NCI-H82 treated with DMSO at 0.1 percent for 48 hours (cell line): ENCODE measurements at regions not wholly inside any gene's neighbourhood (a gene's known extent, or its start where the extent isn't known, plus 50 kb on each side); places are given as distances from the start of the nearest gene placed in this dataset.

ENCODE experiments used
- DNase-seq: peaks from one replicate; lab custom pipeline; 2025; ENCODE audit not compliant: unreplicated experiment; lab: John Stamatoyannopoulos, UW

DNA sequence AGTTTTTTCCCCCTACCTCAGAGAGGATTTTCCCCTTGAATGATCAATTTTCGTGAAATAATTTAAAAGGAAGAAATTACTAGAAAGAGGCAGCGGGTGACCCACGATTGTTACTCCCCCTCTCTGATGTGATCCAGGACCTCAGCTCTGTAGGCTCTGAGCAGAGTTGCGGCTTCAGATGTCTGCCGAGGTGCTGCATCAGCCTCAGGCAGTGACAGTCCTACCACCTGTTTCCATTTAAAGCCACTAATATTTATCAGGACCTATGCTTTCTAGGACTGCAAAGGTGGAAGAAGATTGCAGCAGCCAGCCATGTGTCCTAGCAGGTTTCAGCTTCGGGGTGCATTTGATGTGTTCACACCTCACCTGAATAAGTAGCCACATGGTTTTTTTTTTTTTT is 294.8 kb upstream of the C2CD4B start:
- no peak for DNase-seq

DNA sequence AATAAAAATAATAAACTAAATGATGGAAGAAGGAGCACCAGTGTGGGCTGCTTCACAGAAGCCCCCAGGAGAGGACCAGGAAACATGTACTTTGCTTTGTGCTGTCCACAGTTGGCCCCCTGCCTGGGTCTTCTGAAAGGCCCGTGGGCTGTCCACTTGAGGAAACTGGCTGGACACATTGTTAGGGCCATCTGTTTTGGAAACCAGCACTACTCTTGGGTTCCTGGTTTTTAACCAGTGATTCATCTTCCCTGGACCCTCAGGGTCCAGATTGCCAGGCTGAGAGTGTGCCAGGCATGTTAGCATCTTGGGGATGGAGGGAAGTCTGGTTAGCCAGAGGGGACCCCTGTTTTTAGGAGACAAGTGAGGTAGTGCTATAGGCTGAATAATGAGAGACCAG is 297.2 kb upstream of the C2CD4B start:
- no peak for DNase-seq

DNA sequence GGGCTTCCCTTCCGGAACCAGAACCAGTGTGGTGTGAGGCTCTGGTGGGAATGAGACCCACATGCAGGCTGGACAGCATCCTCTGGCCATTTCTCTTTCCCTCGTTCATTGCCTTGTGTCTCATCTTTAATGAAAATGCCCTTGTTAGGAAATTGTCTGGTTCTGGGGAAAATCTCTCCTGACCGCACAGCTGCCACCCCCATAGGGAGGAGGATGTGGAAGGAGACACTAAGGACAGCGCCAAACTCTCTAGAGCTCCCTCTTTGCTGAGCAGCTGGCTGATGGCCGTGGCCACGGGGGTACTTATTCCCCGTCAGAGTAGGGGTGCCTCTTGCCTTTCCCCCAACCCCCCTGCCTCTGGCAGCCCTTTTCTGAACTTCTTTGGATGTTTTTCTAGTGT is 297.6 kb upstream of the C2CD4B start:
- no peak for DNase-seq

DNA sequence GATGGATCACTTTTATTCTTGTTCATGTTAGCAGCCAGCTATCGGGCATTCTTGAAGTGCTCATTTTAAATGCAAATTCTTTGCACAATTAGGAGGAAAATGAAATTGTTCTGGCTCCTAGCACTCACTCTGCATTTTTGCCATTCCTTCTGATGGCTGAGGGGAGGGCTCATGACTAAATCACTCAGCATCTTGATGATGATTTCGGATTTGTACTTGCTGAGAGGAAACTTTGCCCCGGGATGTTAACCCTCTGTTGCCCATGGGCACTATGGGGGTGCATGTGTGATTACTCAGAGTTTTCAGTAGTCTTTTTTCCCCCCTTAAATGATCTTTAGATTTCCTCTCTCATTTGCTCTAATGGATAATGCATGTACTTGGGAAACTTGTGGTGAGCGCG is 299.6 kb upstream of the C2CD4B start:
- DNase-seq: no peak

DNA sequence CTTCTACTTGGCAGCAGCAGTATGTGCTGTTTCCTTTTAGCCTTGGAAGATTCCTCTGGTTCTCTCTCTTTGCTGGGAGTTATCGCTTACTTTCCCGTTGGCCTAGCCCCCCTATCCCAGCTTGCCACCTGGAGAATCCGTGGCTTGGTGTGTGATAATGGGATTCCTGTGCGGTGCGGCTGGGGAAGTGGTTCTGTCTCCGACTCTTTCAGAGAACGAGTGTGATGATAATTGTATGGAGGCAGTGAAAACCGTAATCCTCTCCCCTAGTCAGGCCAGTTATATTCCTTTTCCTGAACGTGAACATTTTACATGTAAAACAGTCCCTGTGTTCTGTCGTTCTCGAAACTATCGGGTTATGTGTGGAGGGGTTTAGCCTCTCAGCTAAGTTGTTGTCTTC is 300.1 kb upstream of the C2CD4B start:
- no peak for DNase-seq

DNA sequence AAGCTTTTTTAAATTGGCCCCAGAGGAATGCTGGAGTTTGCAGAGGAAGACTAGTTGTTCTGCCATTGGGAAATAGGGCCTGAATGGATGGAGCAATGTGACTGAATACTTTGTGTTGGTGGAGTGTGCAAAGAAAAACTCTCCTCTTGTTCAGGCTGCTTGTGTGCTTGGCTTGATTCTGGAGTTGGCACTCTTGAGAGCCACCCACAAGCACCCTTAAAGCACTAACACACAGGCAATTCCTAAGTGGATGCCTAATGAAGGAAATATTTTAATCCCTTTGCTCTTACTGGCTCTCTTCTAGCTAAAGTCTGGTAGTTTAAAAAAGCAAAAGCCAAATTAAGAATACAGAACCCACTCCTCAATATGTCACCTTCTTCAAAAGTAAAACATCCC is 304.4 kb upstream of the C2CD4B start:
- DNase-seq: no peak

DNA sequence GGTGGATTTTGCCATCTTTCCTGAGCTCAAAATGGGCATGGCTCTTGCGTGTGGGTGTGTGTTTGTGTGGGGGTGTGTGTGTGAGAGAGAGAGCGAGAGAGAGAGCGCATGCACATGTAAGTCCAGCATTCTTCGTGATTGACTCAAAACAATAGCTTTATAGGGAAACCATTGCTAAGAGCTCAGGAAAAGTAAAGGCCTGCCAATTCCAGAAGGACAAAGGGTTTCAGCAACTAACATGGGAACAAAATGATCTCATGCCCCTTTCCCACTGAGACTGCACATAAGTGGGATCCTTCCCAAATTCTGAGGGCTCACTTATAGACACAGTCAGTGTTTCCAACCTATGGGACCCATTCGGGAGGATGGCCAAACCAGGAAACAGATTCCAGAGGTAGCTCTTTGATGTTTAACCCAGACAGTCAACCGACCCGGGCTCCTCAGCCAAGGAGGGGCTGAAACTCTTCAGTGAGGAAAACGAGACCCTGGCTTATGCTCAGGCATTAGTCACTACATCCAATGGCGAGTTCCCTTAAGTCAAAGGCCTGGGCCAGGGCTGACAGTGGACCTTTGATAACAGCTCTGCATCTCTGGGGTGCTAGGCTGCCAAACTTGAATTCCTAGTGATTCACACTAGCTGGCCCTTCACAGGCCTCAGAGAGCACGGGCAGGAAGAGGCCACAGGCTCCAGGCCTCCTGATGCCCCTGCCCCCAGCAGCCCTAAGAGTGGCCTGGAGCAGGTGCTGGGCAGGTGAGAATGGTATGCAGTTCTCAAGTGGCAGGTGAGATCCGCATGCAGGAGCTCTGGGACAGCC is 305.0 kb upstream of the C2CD4B start:
- no peak for DNase-seq

DNA sequence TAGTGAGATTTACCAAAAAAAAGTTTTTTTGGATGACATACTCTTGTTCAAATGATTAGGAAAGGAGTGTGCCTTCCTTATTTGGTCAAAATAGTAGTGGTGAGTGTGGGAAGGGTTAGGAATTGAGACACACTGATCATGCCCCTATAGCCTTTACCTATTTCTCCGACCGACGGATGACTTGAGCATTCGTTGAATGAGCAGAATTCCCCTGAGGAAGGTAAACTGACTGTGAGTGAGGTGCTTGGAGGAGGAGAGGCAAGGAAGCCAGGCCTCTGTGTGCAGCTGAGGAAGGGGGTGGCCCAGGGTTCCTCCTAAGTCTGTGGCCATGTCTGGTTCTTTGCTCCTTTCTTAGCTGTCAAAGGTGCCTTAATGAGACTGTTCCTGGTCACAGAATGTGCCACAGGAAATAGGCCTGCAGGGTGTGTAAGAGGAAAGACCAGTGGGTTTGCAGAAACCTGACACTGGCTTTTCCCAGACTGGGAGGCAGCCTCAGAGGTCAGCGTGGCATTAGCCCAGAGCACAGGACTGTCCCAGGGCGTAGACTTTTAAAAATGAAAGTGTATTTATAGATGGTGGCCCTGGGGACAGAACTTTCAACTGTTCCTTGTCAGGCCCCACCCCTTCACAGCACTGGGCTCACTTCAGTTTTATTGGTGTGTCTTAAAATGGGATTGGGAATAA is 307.7 kb upstream of the C2CD4B start:
- DNase-seq: no peak

DNA sequence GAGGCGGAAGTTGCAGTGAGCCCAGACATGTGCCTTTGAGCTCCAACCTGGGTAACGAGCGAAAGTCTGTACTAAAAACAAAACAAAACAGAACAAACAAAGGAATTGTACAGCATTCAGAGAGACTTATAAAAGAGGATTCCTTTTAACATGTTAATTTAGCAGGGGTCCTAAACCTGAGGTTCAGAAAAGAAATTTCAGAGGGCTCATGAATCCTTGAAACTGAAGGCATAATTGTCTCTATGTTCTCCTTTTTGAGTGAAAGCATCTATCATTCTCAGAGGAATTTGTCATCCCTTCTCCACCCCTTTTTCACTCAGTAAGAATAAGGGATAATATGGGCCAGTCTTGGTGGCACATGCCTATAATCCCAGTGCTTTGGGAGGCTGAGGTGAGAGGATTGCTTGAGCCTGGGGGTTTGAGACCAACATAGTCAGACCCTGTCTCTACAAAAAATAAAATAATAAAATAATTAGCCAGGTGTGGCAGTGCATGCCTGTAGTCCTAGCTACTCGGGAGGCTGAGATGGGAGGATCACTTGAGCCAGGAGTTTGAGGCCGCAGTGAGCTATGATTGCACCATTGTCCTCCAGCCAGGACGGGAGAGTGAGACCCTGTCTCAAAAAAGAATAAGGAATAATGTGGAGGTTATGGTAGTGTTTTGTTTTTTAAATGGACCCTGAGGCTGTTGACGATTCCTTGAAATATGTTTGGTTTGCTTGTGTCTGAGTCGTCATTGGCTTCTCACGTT is 309.1 kb upstream of the C2CD4B start:
- DNase-seq: no peak

DNA sequence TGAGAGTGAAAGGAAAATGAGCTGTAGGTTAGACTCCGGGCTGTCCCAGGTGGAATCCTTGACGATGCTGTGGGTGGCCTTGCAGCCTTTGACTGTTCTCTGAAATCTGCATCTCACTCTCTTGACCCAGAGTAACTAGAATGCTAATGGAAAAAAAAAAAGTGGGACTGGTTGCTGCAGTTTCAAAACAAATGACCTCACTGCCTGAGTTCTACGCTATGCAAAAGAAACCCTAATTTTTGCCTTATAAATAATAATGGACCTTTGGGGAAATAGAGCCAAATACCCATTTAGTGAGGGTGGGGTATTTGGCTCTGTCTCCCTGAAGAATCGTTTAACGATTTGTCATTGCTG is 309.7 kb upstream of the C2CD4B start:
- DNase-seq: no peak

DNA sequence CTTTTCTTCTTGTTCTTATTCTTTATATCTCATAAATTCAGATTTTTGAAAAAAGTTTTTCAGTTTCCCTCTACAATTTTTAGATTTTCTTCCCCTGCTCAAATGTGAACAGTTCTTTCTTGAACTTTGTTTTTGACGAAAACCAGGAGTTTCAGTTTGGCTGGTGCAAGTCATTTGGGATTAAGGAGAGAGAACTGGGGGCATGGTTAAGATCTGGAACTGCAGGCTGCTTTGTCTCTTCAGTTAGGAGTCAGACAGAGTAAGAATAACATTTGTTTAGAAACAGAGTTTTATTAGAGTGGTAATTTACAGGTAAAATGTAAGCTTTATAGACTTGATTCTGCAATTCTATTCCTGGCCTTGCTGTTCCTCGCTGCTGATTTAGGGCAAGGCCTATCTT is 310.5 kb upstream of the C2CD4B start:
- DNase-seq: no peak

DNA sequence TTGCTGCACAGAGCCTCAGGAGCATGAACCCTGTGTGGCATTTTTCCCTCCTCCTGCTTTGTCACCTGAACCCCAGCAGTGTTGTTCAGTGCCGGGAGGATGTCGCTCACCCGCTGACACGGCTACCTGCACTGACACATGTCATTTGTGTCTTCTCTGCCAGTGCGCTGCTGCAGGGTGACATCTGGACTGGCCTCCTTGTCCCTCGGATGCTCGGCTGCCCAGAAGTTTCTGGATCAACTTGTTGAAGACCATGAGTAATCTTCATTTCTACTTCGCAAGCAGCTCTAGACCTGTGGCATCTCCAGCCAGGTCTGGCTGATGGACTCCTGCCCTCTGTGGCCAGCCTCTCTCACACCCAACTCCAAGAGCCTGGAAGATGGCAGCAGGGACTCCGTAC is 311.1 kb upstream of the C2CD4B start:
- DNase-seq: no peak

DNA sequence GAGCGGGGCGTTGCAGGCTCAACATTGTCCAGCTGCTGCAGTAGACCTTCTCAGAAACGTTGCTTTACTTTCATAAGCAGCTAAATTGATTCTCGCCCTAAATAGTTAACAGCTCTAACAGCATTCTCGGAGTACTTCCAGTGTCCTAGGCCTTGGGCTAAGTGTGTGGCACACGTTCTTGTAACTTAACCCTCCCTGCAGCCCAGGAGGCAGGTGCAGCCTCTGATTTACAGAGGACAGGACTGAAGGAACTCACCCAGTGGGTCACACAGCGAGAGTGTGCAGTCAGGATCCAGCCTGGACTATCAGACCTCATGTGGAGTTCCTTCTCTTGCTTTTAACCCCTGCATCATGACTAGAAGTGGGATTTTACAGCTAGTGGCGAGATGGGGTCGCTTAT is 312.8 kb upstream of the C2CD4B start:
- no peak for DNase-seq

DNA sequence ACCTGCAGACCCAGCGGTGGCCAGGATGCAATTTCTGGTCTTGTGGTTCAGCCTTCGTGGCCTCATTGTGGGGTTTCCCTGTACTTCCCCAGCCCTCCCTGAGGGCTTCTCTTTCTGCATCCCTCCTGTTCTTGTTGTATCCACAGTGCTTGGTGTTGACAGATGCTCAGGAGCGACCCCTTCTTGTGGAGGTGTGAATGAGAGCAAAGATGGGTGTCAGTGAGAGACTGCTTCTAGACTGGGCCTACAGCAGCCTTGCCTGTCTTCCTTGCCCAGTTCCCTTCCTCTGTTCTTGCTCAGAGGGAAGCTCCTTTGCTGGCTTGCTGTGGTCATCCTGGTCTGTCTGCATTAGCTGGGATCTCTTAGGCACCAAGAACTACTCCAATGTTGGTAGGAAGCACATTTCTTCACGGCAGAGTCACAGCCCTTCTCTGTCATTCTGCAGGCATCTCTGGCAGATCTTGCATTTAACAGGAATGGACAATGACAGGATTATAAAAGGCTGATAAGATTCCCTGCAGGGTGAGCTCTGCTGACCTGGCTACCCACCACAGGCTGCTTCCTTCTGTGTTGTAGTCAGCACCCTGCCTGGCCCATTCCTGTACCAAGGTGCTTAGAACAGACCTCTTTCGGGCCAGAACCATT is 317.8 kb upstream of the C2CD4B start:
- DNase-seq: peak; percentile 41

DNA sequence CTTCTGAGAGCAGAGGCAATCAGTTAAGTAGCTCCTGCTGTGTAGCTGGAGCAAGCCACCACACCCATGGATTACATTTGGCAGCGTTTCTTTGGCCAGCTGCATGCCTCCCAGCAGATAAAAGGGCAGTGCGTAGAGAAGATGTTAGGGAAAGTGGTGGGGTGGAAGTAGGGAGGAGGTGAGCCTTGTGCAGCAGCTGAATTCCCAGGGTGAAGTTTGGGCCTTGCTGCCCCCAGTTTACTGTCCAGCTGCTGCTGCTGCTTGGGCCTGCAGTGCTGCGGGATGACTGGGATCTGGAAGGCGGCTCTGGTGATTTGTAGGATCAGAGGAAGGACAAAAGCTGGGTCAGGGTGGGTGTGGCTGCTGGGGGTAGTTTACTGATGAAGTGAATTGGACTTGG is 318.7 kb upstream of the C2CD4B start:
- no peak for DNase-seq

DNA sequence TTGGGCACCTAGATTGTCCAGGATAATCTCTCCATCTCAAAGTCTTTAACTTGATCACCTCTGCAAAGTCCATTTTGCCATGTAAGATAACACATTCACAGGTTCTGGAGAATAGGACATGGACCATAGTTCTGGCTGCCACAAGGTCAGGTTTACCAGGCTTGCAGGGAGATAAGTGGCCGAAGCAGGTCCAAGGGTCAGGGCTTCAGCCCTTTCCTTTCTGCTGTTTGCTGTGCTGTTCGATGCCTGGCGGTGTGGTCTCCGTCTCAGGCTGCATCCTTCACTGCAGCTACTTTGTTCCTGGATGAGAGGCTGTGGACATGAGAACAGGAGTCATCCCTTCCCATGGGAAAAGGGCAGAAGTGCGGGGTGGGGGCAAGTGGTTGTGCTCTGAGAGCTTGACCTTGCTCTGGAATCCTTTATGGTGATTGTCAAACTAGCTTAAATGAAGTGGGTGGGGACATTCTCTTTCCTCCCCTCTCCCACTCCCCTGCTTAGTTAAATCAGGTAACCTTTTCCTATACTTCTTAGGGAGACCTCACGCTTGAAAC is 320.2 kb upstream of the C2CD4B start:
- DNase-seq: no peak

DNA sequence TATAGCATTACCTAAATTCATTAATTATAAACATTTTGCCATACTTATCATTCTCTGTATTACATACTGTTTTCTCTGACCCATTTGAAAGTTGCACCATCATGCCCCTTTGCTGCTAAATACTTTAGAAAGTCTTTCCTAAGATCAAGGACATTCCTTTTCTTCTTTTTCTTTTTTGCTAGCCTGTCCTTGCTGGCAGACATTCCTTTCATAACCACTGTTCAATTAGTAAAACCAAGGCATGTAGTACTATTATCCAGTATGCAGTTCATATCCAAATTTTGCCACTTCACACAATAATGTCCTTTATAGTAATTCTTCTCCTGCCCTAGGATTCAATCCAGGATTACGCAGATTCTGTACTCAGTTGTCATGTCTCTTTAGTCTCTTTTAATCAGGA is 321.0 kb upstream of the C2CD4B start:
- no peak for DNase-seq

DNA sequence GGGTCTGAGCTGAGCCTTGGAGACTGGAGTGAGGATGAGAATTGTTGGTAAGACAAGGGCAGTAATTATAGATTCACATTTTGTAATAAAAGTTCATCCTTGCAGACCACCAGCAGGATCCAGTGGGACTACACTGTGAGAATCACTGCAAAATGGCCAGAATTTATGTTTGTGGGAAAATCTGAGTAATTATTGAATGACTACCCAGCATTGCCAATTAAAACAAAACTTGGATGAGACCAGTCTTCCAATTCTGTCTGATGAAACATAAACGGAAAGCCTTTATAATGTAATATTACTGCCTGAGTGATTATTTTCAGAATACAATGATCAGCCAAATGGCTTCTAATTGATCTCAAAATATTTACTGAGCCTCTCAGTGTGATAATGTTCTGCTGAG is 323.3 kb upstream of the C2CD4B start:
- DNase-seq: no peak

DNA sequence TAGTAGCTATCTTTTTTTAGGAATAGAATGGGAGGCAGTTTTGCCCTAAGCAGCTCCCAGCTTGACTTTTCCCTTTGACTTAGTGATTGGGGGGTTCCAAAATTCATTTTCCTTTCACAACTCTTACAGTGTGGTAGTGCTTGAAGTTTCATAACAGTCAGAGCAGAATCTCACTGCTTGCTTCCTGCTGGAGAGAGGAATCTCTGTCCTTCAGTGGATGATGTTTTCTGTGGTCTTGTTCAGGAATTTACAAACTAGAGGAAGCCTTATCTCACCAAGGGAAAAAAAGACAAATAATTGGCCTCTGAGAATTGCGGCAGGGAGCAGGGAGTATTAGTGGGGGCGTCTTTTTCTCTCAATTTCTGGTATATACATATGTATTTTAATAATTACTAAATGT is 326.6 kb upstream of the C2CD4B start:
- no peak for DNase-seq

DNA sequence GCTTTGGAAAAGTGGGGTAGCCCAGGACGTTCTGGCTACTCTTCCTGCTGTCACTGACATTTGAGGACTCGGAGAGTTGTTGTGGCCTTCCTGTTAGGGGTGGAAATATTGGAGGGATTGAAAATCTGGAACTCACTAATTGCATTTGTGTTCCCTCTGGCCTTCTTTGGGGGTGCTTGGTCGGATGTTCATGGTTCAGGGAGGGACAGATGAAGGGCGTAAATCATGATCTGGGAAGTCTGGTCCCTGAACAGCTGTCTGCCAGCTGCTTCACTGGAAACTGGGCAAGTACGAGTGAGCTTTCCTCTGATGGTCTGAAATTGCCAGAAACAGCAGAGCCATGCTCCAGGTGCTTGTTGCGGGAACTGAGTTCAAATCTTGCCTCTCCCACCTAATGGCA is 327.8 kb upstream of the C2CD4B start:
- peak; percentile 61 for DNase-seq

DNA sequence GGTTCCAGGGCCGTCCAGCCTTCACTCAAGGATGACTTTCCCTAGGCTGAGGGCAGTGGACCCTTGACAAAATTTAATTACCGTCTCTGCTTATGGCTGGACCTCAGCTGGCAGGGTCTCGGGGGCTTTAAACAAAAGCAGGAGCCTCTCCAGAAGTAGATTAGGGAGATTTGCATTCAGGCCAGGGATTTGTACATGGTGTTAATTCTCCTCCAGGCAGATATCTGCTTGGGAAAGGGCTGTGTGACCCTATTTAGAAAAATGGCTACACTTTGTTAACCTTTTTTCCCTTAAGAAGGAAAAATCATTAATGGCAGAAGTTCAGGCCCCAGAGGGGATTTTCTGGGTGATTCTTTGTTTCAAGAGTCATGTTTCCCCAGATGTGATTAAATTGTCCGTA is 329.1 kb upstream of the C2CD4B start:
- peak; percentile 77 for DNase-seq
